Testis (tissue), 2 donors: ENCODE measurements at regions not wholly inside any gene's neighbourhood (a gene's known extent, or its start where the extent isn't known, plus 50 kb on each side); places are given as distances from the start of the nearest gene placed in this dataset.

Experiments
- CTCF ChIP-seq, 3 experiments: fragments of 450-650 bp in 2 of 3; fragments of 200-600 bp in 1 of 3; sonication (generic) in 1 of 3; IDR thresholded peaks; one replicate each; pipeline ENCODE4 v1.5.1; 2016 to 2019; ENCODE audit warnings: antibody characterized with exemption in 3 of 3, mild to moderate bottlenecking in 2 of 3, moderate library complexity in 1 of 3
- POLR2A ChIP-seq: fragments of 450-650 bp; IDR thresholded peaks from one replicate; pipeline ENCODE4 v1.6.1; 2017; ENCODE audit warnings: antibody characterized with exemption, mild to moderate bottlenecking, moderate library complexity

GRCh38 chr12:19998961-19999804 lies 369.2 kb upstream of the PDE3A start:
- TF ChIP-seq CTCF (IDR thresholded peaks at IDR 0.05) (no peak), POLR2A (no peak)
